GM18505 (cell line): ENCODE measurements at regions not wholly inside any gene's neighbourhood (a gene's known extent, or its start where the extent isn't known, plus 50 kb on each side); places are given as distances from the start of the nearest gene placed in this dataset.
A peak's percentile ranks its signal among the peaks of the same experiment; 100 is the strongest.
"Not testable (repeated sequence)": the region's sequence is repeated elsewhere in the genome, so short reads cannot be mapped to it uniquely, and the experiment has no call there.

Experiments used
- ATAC-seq: cut with Tn5 transposase; IDR thresholded peaks from one replicate; pipeline ENCODE4 v1.9.1; 2021; ENCODE audit not compliant: unreplicated experiment
- POLR2A ChIP-seq: IDR thresholded peaks from 4 replicates; pipeline ENCODE4 v1.6.1; 2011; ENCODE audit warnings: borderline replicate concordance; ENCODE audit not compliant: insufficient read depth, insufficient read length; ENCODE audit errors: extremely low read depth

- no peak for ATAC-seq
- TF ChIP-seq POLR2A: no peak
Observed at GRCh38 chr14:83287300-83287699, 1753.6 kb upstream of the SEL1L start.

DNA sequence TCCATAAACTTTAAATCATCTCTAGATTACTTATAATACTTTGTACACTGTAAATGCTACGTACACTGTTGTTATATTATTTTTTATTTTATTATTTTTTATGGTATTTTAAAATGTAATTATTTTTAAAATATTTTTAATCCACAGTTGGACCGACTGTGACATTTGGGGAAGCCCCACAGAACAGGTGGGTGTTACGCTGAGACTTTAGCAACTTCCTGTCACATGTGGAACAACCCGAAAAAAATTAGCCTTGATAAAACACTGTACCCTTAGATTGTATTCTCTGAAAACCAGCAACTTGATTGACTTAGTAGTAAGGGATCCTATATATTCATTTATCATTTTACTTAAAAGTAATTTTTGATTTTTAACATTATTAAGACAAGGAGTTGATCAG lies 1755.7 kb upstream of the SEL1L start:
- TF ChIP-seq POLR2A: no peak
- ATAC-seq: no peak

DNA sequence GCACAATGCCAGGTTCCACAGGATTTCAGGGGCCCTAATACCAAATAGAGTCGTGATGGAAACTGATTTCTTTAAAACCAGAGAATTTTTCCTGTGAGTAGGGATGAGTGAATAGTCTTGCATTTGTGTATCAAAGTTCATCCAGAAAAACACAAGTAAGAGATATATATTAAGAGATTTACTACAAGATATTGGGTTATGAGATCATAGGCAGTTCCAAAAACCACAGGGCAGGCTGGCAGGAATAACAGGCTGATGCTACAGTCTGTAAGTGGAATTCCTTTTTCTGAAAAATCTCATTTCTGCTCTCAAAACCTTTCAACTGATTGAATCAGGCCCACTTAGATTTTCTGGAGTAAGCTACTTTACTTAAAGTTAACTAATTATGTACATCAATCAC lies 1756.2 kb upstream of the SEL1L start:
- TF ChIP-seq POLR2A: no peak
- no peak for ATAC-seq

GRCh38 chr14:83290447-83290846 lies 1756.8 kb upstream of the SEL1L start:
- ATAC-seq: no peak
- no peak for TF ChIP-seq POLR2A

DNA sequence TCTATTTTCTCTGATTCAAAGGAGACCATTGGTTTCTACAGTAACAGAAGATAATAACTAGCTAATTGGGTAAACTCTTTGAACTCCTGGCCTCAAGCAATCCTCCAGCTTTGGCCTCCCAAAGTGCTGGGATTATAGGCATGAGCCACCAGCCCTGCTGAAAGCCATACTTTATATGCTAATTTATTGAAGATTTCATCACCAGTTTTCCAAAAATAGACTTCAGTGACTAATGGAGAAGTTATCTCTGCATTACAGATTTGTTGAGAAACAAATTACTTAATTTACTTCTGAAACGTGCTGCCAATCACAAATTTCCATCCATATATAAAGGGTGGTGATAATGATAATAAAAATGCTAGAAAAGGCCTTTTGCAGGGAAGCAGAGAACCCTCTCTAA lies 1758.1 kb upstream of the SEL1L start:
- ATAC-seq: no peak
- no peak for TF ChIP-seq POLR2A

DNA sequence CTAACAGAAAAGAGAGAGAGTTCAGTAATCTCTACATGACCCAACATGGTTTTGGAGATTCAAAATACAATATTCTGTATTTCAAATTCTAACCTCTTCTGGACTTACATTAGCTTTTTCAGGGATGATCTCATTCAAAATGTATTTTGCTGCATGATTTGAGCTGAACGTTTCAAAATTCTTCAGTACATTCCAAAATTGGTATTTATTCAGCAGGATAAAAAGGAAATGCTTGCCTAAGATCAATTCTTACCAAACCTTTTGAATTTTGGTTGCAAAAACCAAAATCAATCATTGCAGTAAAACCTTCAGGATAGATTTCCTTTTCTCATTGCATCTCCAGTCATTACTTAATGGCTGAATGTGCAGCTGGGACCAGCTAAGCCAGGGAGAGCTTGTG lies 1761.3 kb upstream of the SEL1L start:
- TF ChIP-seq POLR2A: no peak
- ATAC-seq: no peak

- ATAC-seq: no peak
- TF ChIP-seq POLR2A: no peak
Observed at GRCh38 chr14:83297361-83297760, 1763.7 kb upstream of the SEL1L start.

GRCh38 chr14:83298016-83298415 lies 1764.4 kb upstream of the SEL1L start:
- not testable (repeated sequence) for ATAC-seq

DNA sequence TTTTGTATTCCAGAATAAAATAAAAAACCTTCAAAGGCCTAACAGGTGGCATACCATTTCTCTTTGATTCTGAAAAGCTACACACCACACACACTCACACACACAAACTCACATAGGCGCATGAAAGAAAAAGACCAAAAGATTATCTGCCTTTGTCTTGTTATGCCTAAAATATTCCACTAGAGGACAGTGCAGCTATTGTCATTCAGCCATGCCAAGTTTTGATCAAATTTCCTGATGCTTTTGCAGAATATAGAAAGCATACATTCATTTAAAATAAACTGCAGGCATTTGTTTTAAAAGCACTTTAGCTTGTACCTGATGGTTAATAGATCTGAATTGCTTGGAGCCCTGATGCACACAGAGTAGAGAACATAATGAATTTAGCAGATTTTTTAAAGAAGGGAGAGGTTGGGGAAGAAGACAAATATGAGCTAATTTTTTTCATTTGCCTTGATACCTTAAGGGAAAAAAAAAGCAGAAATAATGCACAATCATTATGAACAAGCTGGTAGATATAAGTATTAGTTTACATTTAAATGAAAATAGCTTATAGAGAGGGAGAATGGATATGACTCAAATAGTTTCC lies 1766.9 kb upstream of the SEL1L start:
- no peak for TF ChIP-seq POLR2A
- ATAC-seq: peak; percentile 73

- no peak for ATAC-seq
- no peak for TF ChIP-seq POLR2A
Observed at GRCh38 chr14:83301791-83302190, 1768.1 kb upstream of the SEL1L start.

- ATAC-seq: no peak
- no peak for TF ChIP-seq POLR2A
Observed at GRCh38 chr14:83309211-83309610, 1775.6 kb upstream of the SEL1L start.

DNA sequence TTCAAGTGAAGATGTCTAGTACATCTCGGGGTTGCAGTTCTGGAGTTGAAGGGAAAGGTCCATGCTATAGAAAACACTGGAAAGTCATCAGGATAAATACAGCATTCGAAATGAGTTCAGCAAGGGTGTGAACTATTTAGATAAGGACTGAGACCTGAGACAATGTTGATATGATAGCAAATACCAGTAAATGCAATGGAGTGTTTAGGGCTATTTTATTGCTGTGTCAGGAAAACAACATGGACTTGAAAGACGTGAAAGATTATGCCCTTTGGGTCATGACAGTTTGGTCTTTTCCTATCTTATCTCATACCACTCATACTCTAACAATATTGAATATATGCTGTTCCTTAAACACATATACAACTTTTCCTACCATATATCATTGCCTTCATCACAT lies 1776.2 kb upstream of the SEL1L start:
- ATAC-seq: no peak
- no peak for TF ChIP-seq POLR2A

- no peak for ATAC-seq
- TF ChIP-seq POLR2A: no peak
Observed at GRCh38 chr14:83312511-83312910, 1778.9 kb upstream of the SEL1L start.

GRCh38 chr14:83314764-83315163 lies 1781.1 kb upstream of the SEL1L start:
- TF ChIP-seq POLR2A: no peak
- no peak for ATAC-seq

DNA sequence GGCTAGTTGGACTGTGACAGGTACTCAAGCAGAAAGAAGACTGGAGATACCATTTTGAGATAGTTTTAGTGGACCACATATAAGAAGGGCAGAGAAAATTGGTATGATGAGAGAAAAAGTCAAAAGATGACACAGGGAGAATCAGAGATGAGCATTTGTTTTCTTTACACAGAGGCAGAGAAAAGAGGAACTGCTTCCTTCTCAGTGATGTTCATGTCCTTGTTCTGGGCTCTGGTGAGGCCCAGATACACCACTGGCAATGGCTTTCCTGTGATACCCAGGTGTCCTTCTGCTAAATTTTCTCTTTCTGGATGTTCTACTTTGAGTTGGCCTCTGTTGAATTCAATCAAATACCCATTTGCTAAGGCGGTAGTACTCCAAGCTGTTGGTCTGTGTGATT lies 1782.7 kb upstream of the SEL1L start:
- ATAC-seq: no peak
- no peak for TF ChIP-seq POLR2A
